OCI-LY7 (cell line): ENCODE measurements at regions not wholly inside any gene's neighbourhood (a gene's known extent, or its start where the extent isn't known, plus 50 kb on each side); places are given as distances from the start of the nearest gene placed in this dataset.

Experiments
- BruUV-seq: library from RNA; stranded (reverse); fragments of 400-500 nt; replicated peaks from 2 replicates; lab custom pipeline; 2021; lab: Mats Ljungman, UMichigan
- CTCF ChIA-PET: fragments of 300-600 bp; sonication (Branson Sonifier 250); formaldehyde crosslinking; loops from one replicate; lab custom pipeline; 2022; ENCODE audit warnings: antibody characterized with exemption; ENCODE audit not compliant: unreplicated experiment; lab: Charles Lee
- POLR2A ChIA-PET: fragments of 300-600 bp; sonication (Branson Sonifier 250); formaldehyde crosslinking; loops from one replicate; lab custom pipeline; 2022; ENCODE audit warnings: antibody characterized with exemption; lab: Charles Lee
- DNase-seq: peaks from one replicate; pipeline ENCODE4 v3.0.0-alpha.2; 2015; ENCODE audit warnings: low spot score
- H2AFZ ChIP-seq: fragments of 200-600 bp; sonication (generic), shearing (Covaris generic); 2 replicates; pipeline ENCODE4 v1.6.1; 2014; ENCODE audit warnings: mild to moderate bottlenecking, antibody characterized with exemption, low read length, moderate library complexity
- H3K27ac ChIP-seq: fragments of 200-600 bp; sonication (generic); 2 replicates; pipeline ENCODE4 v1.5.1; 2014; ENCODE audit warnings: mixed run types, low read depth, mild to moderate bottlenecking, moderate library complexity, low read length, inconsistent platforms; ENCODE audit not compliant: poor library complexity, severe bottlenecking
- H3K36me3 ChIP-seq: fragments of 200-600 bp; sonication (generic); 2 replicates; pipeline ENCODE4 v1.6.1; 2014; ENCODE audit warnings: mild to moderate bottlenecking, antibody characterized with exemption, low read length, moderate library complexity, mixed read lengths; ENCODE audit not compliant: insufficient read depth
- H3K4me1 ChIP-seq: fragments of 200-600 bp; sonication (generic); 2 replicates; pipeline ENCODE4 v1.5.1; 2014; ENCODE audit warnings: mild to moderate bottlenecking, low read length; ENCODE audit not compliant: insufficient read depth, poor library complexity, severe bottlenecking
- H3K4me2 ChIP-seq: fragments of 200-600 bp; sonication (generic); 2 replicates; pipeline ENCODE4 v1.6.1; 2014; ENCODE audit warnings: mild to moderate bottlenecking, low read length
- H3K4me3 ChIP-seq: fragments of 200-600 bp; sonication (generic); 2 replicates; pipeline ENCODE4 v1.5.1; 2014; ENCODE audit warnings: mild to moderate bottlenecking, low read depth, low read length; ENCODE audit not compliant: poor library complexity, severe bottlenecking
- H3K79me2 ChIP-seq: fragments of 200-600 bp; sonication (generic); 2 replicates; pipeline ENCODE4 v1.6.1; 2016; ENCODE audit warnings: low read depth, mild to moderate bottlenecking, low read length, moderate library complexity, mixed read lengths; ENCODE audit not compliant: insufficient read depth
- H3K9me2 ChIP-seq: fragments of 200-600 bp; sonication (generic); 2 replicates; pipeline ENCODE4 v1.6.1; 2016; ENCODE audit warnings: mild to moderate bottlenecking, low read length, mixed read lengths; ENCODE audit not compliant: insufficient read depth
- H3K9me3 ChIP-seq: fragments of 200-600 bp; sonication (generic); 2 replicates; pipeline ENCODE4 v1.6.1; 2014; ENCODE audit warnings: mild to moderate bottlenecking, mixed run types, low read length, mixed read lengths
- H4K20me1 ChIP-seq: fragments of 200-600 bp; sonication (generic); 2 replicates; pipeline ENCODE4 v1.6.1; 2014; ENCODE audit warnings: mild to moderate bottlenecking, antibody characterized with exemption, low read length, moderate library complexity, mixed read lengths; ENCODE audit not compliant: insufficient read depth
- EZH2phosphoT487 ChIP-seq: fragments of 200-600 bp; sonication (generic); IDR thresholded peaks from 2 replicates; pipeline ENCODE4 v1.6.1; 2018; ENCODE audit warnings: low read depth, borderline replicate concordance, mild to moderate bottlenecking, mixed run types, antibody characterized with exemption, low read length, moderate library complexity, mixed read lengths
- intact Hi-C: fragments of 100-400 bp; cut with micrococcal nuclease; formaldehyde crosslinking; loops from one replicate; pipeline ENCODE4 v1.10.0; 2022; ENCODE audit not compliant: unreplicated experiment
- TF ChIP-seq, protein P1 (sequence below): fragments of 200-600 bp; sonication (generic); conservative IDR thresholded peaks from 2 replicates; pipeline ENCODE4 v1.5.1; 2014; ENCODE audit warnings: mild to moderate bottlenecking, antibody characterized with exemption, low read length, moderate library complexity, mixed read lengths

DNA sequence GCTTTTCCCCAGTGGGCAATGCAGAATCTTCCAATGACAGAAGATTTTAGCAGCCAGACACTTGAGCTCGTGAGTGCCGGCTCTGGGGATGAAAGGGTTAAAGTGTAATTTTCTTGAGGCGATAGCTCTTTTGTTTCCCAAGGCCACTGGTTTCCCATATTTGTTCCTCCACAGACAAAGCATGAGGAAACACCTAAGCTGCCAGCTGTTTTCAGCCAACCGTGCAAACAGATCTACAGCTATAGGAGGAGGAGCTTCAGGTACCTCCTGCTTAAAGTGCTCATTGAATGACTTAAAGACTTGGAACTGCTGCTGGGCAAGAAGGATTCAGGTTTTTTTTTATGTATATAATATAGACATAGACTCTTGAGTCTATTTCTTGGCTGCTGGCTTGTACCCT is 1311.5 kb downstream of the TMEM121 start:
- BruUV-seq = no TSS peak

DNA sequence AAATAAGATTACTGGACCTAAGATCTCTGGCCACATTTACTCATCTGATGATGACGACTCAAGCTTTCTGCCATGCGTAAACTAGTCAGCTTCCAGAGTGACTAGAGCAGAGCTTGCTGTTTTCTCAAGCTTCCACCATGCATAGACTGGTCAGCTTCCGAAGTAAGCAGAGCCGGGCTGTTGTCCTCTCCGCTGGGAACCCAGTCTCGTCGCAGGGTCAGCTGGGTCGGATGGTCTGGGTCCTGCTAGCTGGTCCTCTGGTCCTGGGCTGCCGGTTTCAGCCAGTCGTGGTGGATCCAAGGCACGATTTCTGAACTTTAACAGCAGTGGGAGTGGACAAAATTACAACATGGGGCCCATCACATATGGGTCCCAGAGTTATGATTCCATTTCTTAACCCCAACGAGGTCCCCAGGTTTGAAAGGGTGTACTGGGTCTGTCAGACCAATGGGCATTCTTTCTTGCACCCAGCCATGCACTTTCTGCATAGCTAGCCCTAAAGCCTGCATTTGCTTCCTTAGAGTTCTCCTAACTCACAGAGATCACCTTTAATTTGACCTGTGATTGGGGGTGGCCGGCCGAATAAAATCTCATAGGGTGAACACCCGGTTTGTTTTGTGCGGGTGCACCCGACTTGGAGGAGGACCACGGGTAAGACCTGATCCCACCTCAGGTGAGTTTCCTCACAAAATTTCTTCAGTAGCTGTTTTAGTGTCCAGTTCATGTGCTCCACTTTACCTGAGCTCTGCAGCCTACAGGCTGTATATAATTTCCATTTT is 1312.8 kb downstream of the TMEM121 start:
- Histone ChIP-seq H3K27ac (no peak overlapping the region), H3K4me1 (peaks cover 44% of the 10 kb centered on the region), H3K4me3 (no peak overlapping the region), H3K9me2 (no peaks in the 10 kb centered on the region), H4K20me1 (no peaks in the 10 kb centered on the region), H3K79me2 (peaks cover 7% of the 10 kb centered on the region; the same call in 1 of the 2 replicates), H3K36me3 (no peaks in the 10 kb centered on the region; the same call in 1 of the 2 replicates), H3K4me2 (no peak overlapping the region), H2AFZ (no peak overlapping the region), H3K9me3 (no peaks in the 10 kb centered on the region)
- CTCF ChIA-PET = interaction anchor here (2.4 kb wide), 2 partner anchors 8 to 33 kb away, joined by 11 to 22 read pairs; no protein-coding TSS in a partner anchor
- no peak for DNase-seq
- BruUV-seq = no TSS peak
- TF ChIP-seq EZH2phosphoT487 = no peak
- TF ChIP-seq, protein P1, sequence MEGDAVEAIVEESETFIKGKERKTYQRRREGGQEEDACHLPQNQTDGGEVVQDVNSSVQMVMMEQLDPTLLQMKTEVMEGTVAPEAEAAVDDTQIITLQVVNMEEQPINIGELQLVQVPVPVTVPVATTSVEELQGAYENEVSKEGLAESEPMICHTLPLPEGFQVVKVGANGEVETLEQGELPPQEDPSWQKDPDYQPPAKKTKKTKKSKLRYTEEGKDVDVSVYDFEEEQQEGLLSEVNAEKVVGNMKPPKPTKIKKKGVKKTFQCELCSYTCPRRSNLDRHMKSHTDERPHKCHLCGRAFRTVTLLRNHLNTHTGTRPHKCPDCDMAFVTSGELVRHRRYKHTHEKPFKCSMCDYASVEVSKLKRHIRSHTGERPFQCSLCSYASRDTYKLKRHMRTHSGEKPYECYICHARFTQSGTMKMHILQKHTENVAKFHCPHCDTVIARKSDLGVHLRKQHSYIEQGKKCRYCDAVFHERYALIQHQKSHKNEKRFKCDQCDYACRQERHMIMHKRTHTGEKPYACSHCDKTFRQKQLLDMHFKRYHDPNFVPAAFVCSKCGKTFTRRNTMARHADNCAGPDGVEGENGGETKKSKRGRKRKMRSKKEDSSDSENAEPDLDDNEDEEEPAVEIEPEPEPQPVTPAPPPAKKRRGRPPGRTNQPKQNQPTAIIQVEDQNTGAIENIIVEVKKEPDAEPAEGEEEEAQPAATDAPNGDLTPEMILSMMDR = no peak
- POLR2A ChIA-PET = interaction anchor here (0.9 kb wide), 1 partner anchor 8 kb away, joined by 3 read pairs; no protein-coding TSS in a partner anchor
- intact Hi-C loops = no loop called here

More for the DNA sequence above, 1311.5 kb downstream of the TMEM121 start:
- no peak overlapping the region for H3K4me2 ChIP-seq
- no peak overlapping the region for H3K27ac ChIP-seq
- peaks cover 35% of the 10 kb centered on the region for H3K4me1 ChIP-seq
- no peaks in the 10 kb centered on the region; the same call in 1 of the 2 replicates for H3K36me3 ChIP-seq
- no peak overlapping the region for H3K4me3 ChIP-seq
- TF ChIP-seq EZH2phosphoT487 = no peak
- TF ChIP-seq, protein P1 = no peak
- H3K9me3 ChIP-seq = no peaks in the 10 kb centered on the region
- POLR2A ChIA-PET = no interaction called here
- no peaks in the 10 kb centered on the region for H3K9me2 ChIP-seq
- H2AFZ ChIP-seq = no peak overlapping the region
- intact Hi-C loops = no loop called here
- H4K20me1 ChIP-seq = no peaks in the 10 kb centered on the region
- CTCF ChIA-PET = interaction anchor here (1.2 kb wide), 1 partner anchor 9 kb away, joined by 3 read pairs; no protein-coding TSS in a partner anchor
- DNase-seq = peak; percentile 8
- no peaks in the 10 kb centered on the region for H3K79me2 ChIP-seq
